HG02852 (cell line): ENCODE measurements at regions not wholly inside any gene's neighbourhood (a gene's known extent, or its start where the extent isn't known, plus 50 kb on each side); places are given as distances from the start of the nearest gene placed in this dataset.

Source experiments
- ATAC-seq: cut with Tn5 transposase; IDR thresholded peaks from one replicate; pipeline ENCODE4 v1.9.1; 2021; ENCODE audit warnings: mild to moderate bottlenecking, moderate library complexity; ENCODE audit not compliant: unreplicated experiment

DNA sequence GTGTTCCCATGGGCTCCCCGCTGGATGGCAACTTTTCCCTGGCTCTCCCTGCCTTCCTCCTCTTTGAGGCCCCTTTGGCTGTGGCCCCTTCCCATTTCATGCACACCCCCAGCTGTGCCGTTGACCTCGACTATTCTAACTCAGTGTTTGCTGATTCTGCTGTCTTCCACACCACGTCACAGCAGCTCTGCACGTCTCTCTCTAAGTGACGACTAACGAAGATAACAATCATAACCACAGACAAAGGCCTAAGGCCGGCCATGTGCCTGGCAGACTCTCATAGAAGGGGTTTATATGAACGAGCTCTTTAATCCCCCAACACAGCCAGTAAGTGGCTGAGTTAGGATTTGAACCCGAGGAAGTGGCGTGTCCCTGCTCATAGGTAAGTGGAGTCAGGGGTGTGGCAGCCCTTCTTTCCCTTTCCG lies 151.5 kb upstream of the SHH start:
- no peak for ATAC-seq

DNA sequence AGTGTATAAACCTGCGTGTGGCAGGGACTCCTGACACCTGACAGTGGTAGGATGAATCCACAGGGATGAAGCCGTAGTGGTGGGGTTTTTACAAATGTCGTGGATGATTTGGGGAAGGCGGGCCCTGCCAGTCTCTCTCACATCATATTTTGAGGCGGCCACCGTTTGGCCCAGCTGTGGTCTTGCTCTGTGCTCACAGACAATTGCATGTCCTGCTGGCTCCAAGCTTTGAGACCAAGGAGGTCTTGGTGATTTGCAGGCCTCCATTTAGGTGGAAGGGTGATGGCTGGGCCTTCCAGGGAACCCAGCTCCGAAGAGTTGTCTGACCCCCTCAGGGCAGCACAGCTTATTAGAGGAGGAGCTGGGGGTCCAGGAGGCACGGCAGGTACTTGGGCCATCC lies 151.1 kb upstream of the SHH start:
- ATAC-seq: no peak

DNA sequence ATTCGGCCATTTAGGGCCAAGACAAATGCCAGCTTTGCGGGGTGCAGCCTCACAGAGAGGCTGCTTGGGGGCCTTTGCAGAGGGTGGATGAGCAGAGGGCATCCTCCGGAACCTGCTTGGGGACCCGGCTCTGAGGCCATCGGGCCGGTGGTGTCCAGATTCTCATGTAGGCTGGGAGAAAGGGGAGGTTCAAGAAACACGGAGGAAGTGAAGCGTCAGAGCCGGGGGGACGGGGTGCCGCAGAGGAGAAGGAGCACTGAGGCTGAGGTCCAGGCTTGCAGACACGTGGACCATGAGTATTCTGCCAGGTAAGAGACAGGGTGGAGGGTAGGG lies 150.7 kb upstream of the SHH start:
- ATAC-seq: no peak

DNA sequence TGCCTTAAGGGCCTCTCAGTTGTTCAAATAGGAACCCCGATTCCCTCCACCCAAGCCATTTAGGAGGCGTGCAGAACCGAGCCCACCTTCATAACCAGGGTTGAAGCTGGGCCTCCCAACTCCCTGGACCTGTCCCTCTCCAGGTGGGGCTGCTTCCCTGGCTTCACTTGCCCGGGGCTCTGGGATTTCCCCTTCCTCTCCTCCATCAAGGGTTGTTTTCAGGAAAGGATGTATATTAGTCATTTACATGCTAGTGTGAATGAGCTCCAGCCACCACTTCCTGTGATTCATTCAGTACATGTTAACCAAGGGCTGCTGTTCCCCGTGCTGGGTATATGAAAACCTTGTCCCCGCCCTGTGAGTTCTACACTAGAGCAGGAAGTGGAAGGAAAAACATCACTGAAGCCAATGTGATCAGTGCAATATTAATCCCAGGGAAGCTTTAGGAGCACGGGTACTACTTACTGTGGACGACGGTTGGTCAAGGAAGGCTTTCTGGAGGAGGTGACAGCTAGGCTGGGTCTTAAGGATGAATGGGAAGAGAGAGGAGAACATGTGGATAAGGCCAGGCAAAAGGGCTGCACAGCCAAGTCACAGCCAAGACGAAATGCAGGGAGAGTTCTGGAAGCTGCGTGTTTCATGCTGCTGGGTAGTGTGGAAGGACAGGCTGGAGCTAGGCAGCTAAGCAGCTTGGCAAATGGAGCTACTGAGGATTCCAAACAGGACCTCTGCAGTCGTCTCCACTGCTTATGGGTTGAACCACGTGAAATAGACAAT lies 150.1 kb upstream of the SHH start:
- ATAC-seq: no peak

DNA sequence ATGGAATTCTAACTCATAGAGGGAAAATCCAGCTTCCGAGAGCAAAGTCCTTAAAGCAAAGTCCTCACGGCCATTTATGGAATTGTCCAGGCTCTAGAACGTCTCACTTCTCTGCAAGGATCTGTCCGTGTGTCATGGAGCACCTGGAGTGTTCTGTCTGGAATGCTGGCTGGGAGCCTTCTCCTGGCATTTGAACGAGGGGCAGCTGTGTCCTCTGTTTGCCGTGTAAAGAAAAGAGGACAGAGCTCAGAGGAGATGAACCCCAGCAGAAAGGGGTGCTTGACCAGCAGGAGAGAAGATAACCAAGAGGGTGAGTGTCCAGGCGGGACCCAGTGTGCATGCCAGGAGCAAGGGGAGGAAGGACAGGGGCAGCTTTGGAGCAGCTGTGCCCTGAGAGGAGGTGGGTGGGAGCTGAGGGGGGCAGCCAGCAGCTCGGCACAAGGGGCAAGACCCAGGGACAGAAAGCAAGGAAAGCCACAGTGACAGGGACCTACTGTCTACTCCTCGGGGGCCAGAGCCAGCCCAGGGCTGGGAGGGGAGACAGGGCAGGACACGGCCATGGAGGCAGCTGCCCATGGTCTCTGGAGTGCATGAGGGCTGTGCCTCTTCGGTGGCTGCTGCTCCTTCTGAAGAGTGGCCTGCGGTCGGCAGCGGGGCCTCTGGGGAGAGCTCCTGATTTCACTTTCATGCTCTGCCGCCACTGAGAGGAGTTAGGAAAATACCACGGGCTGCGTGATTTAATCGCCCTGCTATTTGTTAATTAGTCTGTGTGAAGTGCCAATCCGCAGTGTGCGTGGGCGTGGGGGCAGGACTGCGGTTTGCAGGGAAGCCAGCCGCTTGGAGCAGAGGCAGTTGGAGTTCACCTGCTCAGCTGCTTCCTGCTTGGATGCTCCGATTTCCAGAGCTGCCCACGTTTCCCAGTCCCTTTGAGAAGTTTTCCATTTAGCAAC lies 149.3 kb upstream of the SHH start:
- no peak for ATAC-seq

DNA sequence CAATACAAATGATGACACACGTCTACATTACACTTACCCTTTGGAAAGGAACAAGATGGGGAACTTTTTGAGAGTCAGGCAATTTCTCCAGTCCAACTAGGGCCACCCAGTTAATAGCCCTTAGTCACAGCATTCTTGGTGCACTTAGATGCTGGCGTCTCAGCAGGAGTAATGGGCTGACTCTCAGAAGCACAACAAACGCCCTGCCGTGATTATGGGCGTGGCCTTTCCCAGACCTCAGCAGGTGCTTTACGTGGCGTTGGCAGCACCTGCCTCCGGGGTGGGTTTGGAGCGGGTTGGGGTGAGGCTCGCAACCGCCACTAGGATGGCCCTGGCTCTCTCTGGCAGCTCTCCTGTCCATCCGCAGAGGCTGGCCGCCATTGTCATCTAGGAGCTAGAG lies 147.6 kb upstream of the SHH start:
- no peak for ATAC-seq

DNA sequence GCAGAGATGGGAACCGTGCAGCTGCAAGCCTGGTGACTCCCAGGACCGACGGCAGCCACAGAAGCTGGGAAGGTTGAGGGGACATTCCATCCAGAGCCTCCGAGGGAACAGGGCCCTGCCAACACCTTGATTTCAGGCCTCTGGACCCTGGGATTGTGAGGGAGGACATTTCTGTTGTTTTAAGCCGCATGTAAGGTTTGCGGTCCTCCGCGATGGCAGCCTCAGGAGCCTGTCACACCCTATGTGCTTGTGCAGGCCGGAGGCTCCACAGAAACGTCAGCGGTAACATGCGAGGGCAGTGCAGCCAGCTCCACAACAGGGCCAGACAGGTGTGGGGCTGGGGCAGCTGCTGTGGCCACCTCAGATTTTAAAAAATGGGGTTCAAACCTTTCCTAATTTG lies 144.7 kb upstream of the SHH start:
- ATAC-seq: no peak

DNA sequence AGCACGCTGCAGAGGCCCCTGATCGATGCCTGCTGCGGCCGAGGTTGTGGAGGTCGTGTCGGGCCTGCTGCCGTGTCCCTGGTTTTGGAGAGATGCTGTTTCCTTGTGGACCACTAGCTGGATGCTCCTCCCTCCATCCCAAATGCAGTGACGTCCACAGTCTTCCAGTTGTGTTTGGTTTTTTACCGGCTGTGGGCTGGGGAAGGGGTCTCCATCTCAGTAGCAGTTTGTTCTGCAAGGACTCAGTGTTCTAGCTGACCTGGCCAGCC lies 143.0 kb upstream of the SHH start:
- no peak for ATAC-seq

DNA sequence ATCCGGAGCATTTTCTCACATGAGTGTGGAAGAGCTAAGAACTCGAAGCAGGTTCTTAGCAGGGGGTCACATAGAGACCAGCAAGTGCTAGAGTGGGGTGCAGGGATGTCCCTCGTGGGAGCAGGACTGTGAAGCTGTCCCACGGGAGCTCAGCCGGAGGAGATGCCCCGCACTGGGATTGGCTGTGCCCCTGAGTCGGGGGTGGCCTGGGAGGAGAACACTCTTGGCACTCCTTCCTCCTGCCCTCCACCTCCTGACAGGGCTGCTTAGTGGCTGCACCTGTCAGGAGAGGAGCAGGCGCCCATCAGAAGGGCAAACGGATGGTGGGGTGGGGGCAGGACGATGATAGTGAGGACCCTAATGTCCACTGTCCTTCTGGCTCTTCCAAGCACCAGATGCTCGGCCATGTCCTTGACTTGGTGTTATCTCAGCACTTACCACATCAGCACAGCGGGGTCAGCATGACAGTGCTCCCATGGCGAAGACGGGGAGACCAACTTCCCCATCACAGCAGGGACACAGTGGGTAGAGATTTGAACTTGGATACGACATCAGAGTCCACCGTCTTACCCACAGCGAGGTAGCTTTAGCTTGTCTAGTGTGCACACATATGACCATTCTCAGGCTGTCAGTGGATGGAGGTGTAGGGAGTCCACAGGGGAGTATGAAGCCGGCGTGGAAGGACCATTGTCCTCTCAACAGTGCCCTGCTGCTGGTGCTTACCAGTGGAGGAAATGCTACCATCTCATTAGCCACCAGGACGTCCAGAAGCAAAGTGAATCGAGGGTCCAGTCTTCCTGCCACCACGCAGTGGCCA lies 142.5 kb upstream of the SHH start:
- ATAC-seq: no peak

DNA sequence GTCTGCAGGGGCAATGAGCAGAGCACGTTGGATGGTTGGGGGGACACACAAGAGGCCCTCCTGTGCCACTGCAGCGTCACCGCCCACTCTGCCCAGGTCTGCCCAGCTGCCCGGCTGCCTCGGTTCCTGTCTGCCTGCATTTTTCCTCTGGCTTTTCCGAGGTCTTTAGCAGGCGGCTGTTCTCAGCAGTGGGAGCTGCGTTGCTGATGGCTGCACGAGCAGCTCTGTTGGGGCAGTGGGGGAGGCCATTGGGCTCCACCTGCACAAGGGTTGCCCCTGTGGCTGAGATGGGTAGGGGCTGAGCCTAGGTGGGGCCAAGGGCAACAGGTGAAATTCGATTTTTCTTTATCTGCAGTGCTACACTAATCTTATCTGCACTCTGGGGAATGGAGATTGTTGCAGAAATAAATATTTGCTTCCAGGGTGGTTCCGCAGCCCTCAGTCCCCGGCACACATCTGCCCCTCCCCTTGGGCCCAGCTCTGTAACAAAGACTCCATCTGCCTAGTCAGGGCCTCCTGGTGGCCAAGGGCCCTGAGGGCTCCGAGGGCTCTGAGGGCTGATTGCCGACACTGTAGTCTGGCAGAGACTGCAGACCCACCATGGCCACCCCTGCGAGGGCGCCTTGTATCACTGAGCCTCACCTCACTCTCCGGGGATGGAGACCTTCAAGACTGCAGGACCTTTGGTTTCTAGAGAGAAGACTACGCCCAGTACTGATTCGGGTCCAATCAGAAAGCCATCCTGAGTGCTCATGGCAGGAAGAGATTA lies 141.7 kb upstream of the SHH start:
- ATAC-seq: no peak

DNA sequence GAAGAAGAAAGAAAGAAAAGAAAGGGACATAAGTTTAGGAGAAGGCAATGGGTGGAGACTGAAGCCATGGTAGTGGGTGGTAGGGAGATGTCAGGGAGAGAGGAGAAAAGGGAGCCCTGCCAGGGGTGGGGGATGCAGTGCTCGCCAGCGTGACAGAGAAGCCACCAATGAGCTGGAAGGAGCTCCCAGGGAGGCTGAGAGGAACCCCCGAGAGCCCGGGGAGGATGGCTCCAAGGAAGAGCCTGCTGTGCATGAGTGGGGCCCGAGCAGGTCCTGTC lies 141.2 kb upstream of the SHH start:
- no peak for ATAC-seq

DNA sequence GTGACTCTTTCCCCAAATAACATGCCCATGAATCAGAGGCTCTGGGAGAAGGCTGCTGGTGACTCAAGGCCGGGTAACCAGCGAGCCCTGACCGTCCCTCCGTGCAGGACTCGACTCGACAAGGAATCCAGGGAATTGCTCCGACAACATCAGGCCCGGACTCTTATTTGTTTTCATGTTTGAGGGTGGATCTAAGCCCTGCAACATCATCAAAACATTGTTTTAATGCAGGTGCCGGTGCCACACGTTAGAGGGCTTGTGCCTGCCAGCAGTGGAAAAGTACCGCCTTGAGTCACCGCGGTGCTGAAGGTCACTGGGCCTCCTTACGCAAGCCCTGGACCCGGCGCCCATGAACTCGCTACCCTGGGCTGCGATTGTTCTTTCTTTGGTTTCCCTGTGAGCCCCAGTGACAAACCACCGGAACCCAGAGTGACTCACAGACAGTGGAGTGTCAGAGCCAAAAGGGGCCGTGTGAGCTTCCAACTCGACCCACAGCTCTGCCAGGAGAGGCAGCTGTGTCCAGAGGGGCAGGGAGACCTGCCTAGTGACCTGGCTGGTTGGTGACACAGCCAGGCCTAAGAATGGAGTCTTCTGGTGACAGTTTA lies 139.4 kb upstream of the SHH start:
- no peak for ATAC-seq

DNA sequence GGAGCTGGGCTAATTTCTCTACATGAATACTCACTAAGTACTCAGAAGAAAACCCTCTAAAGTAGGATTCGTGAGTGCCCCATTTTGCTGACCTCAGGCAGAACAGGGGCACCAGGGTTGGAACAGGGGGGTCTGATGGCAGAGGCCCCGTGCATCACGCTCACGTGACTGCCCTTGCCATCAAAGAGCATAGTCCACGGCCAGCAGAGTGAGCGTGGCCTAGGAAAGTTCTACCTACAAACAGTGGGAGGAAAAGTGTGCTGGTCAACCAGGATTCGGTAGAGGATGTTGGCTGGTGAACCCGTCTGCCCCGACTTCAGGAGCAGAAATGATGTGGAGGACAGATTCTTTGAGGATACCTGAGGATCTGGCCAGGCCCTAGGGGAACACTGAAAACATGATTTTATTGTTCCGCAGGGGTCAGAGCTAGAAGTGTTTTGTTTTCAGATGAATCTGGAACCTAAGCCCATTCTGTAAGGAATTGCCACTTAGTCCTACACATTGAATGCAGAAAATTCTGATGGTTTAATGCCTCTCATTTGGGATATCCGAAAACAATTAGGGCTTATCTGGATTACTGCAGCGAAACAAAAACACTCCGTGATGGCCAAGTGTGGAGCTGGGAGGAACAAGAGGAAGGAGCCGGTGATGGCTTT lies 138.8 kb upstream of the SHH start:
- no peak for ATAC-seq

DNA sequence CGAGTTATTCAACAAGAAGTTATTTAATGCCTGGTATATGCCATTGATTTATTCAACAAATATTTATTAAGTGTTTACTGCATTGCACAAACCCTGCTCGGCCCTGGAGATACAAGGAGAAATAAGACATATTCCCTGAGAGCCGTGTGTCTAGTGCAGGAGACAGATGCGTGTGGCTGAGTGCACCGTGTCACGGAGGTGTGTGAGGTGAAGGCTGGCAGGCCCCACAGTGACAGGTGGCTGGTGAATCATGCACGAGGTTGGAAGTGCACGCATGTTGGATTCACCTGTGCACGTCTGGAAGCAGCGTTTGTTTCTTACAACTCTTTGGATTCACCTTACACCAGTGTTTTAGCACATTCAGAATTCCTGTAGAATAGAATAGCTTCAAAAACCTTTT lies 136.6 kb upstream of the SHH start:
- no peak for ATAC-seq

DNA sequence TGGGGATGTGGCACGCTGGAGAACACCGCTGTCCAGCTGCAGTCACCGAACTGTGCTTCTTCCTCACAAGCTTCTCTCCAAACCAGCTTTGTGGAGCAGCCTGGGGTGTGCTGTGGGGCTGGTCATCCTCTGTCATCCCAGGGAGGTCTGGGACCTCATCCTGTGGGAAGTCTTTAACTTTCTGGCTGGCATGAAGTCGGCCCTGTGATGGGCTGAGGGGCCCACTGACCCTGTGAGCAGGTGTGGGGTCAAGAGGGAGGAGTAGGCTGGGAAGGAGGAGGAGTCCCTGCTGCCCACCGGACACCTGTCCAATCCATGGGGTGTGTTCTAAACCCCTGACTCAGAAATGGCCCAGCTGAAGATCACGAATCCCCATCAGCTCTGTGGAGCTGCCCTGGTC lies 136.2 kb upstream of the SHH start:
- no peak for ATAC-seq

DNA sequence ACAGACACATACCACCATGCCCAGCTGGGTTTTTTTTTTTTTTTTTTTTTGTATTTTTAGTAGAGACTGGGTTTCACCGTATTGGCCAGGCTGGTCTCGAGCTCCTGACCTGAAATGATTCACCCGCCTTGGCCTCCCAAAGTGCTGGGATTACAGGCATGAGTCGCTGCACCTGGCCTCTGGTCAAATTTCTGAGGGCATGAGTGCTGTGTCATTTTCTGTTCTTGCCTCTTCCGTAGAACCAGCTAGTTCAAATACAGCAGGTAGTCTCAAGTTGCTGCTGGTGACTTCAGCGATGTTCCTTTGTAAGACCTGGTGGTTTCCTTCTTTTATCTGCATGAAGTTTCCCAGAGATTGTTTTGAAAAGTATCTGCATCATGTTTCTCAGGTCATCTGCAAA lies 134.8 kb upstream of the SHH start:
- ATAC-seq: no peak

DNA sequence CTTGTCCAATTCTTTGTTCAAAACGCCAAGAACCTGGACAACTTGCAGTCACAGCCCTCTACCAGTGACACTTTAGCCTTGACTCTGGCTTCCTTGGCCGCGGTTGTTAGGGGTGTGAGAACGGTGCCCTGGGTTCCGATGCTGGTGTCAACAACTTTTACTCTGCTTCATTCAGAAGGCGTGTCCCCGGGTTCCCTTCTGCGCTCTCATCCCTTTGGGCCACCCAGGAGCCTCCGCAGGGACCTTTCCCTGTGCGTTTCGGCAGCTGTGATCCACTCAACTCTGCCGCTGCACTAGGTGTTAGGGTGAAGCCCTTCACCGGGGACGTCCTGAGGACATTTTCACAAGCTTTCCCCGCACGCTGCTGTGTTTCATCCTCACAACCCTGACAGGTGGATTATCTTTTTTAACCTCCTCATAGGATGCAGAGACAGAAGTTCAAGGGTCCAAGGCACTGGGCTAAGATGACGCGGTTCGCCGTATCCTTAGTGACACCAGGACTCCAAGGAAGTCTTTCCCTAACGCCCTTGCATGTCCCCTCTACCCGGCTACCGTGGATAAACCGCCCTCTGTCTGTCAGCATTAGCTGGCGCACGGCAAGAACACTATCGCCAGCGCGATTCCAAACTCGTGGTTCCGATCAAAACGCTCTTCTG lies 133.5 kb upstream of the SHH start:
- no peak for ATAC-seq

DNA sequence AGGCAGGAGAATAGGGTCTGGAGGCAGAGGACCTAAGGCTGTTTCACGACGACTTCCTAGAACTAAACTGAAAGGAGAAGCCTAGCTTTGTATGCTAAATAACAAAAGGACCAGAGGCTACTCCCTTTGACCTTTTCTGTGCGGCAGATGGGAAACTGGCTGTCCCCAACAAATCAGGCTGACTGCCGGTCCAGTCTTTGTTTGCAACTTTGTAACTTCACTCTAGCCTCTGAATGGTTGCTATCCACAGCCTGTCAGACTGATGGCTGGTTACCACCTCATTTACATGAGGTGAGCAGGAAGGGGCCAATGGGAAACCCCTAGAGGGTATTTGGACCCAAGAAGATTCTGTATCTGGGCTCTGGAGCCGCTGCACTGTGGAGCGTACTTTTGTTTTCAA lies 132.6 kb upstream of the SHH start:
- ATAC-seq: no peak

DNA sequence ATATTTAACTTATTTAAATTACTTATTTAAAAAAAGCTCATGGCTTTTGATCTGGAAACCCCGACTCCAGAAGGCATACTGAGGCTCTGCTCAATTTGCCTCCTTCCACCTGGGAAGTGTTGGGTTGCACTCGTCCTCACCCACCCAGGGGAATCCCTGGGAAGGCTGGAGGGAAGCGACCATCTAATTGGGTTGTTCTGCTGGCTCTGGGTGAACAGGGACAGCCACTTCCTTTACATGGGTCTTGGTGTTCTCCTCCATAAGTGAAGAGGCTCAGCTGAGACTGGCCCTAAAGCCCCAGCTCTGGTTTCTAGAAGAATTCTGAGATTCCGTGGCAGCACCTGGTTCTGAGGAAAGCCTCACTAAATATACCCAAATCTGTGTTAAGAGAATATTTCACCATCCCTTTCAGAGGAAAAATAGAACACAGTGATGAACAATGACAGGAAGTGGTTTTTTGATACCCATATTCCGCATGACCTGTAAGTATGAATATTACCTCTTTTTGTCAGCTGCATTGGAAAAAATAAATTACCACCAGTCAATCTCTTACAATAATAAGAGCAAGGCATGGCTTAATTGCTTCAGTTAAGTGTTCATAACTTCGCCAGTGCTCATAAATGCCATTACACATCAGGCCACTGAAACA lies 131.1 kb upstream of the SHH start:
- ATAC-seq: no peak
